ENCODE measurements at regions not wholly inside any gene's neighbourhood (a gene's known extent, or its start where the extent isn't known, plus 50 kb on each side); places are given as distances from the start of the nearest gene placed in this dataset.

GRCh38 chr20:6231556-6231955 is 108.7 kb upstream of the FERMT1 start:
- no peak for DNase-seq (ENCODE audit: low spot score)

GRCh38 chr20:6228302-6228843 is 105.5 kb upstream of the FERMT1 start:
- no peak for DNase-seq (ENCODE audit: low spot score)

- DNase-seq (ENCODE audit: low spot score), result no peak
Observed at GRCh38 chr20:6213311-6213710, 90.5 kb upstream of the FERMT1 start.

- DNase-seq (ENCODE audit: low spot score), result no peak
Observed at GRCh38 chr20:6212903-6213302, 90.1 kb upstream of the FERMT1 start.

- DNase-seq (ENCODE audit: low spot score), result no peak
Observed at GRCh38 chr20:6209093-6209492, 86.3 kb upstream of the FERMT1 start.

- no peak for DNase-seq (ENCODE audit: low spot score)
Observed at GRCh38 chr20:6200092-6200491, 77.3 kb upstream of the FERMT1 start.

- no peak for DNase-seq (ENCODE audit: low spot score)
Observed at GRCh38 chr20:6185268-6185667, 62.4 kb upstream of the FERMT1 start.

- DNase-seq (ENCODE audit: low spot score), result no peak
Observed at GRCh38 chr20:6184086-6184485, 61.3 kb upstream of the FERMT1 start.

- DNase-seq (ENCODE audit: low spot score), result no peak
Observed at GRCh38 chr20:6180531-6180930, 57.7 kb upstream of the FERMT1 start.

GRCh38 chr20:6178537-6178936 is 55.7 kb upstream of the FERMT1 start:
- no peak for DNase-seq (ENCODE audit: low spot score)

- no peak for DNase-seq (ENCODE audit: low spot score)
Observed at GRCh38 chr20:6173481-6173880, 50.7 kb upstream of the FERMT1 start.

All from AG20443 (cell line).